Gastrocnemius medialis (tissue), 4 donors: ENCODE measurements at regions not wholly inside any gene's neighbourhood (a gene's known extent, or its start where the extent isn't known, plus 50 kb on each side); places are given as distances from the start of the nearest gene placed in this dataset.

Experiments used
- ATAC-seq, 2 donors: fragments of 150-250 bp; one replicate each; pipeline ENCODE4 v1.9.1; 2016
- DNase-seq, 2 donors: peaks; one replicate each; pipeline ENCODE4 v3.0.0-alpha.2; 2019
- H3K27ac ChIP-seq, 4 donors: fragments of 200-600 bp; sonication (generic); 1 replicate in 1 of 4; 2 replicates in 3 of 4; pipeline ENCODE4 v1.5.1; 2016 to 2018; ENCODE audit warnings: mild to moderate bottlenecking in 2 of 4, moderate library complexity in 1 of 4
- H3K27me3 ChIP-seq, 3 donors: fragments of 200-600 bp; sonication (generic) in 2 of 3; 1 replicate in 1 of 3; 2 replicates in 2 of 3; pipeline versions ENCODE4 v1.5.1 to v1.6.0; 2016 to 2019; ENCODE audit warnings: mild to moderate bottlenecking in 1 of 3, moderate library complexity in 1 of 3
- H3K36me3 ChIP-seq, 2 donors: fragments of 200-600 bp; sonication (generic) in 1 of 2; one replicate each; pipeline ENCODE4 v1.5.1; 2017 to 2018
- H3K4me1 ChIP-seq, 2 donors: fragments of 200-600 bp; sonication (generic) in 1 of 2; one replicate each; pipeline ENCODE4 v1.5.1; 2016 to 2017; ENCODE audit warnings: mild to moderate bottlenecking in 2 of 2
- H3K4me3 ChIP-seq, 4 donors: fragments of 200-600 bp; sonication (generic) in 3 of 4; 1 replicate in 1 of 4; 2 replicates in 3 of 4; pipeline ENCODE4 v1.5.1; 2016 to 2019; ENCODE audit warnings: mild to moderate bottlenecking in 2 of 4
- H3K9me3 ChIP-seq, 3 donors: fragments of 200-600 bp; sonication (generic) in 2 of 3; 1 replicate in 1 of 3; 2 replicates in 2 of 3; pipeline ENCODE4 v1.5.1; 2016 to 2019
- CTCF ChIP-seq, 5 experiments: fragments of 450-650 bp in 3 of 5; fragments of 200-600 bp in 2 of 5; sonication (generic) in 2 of 5; IDR thresholded peaks in 4 of 5; conservative IDR thresholded peaks in 1 of 5; 1 replicate in 4 of 5; 2 replicates in 1 of 5; pipeline ENCODE4 v1.5.1; 2016 to 2019; ENCODE audit warnings: antibody characterized with exemption in 5 of 5, mild to moderate bottlenecking in 3 of 5, moderate library complexity in 3 of 5
- POLR2A ChIP-seq, 2 donors: fragments of 450-650 bp; IDR thresholded peaks; one replicate each; pipeline ENCODE4 v1.6.1; 2017; ENCODE audit warnings: antibody characterized with exemption in 2 of 2, mild to moderate bottlenecking in 2 of 2, moderate library complexity in 2 of 2
- in situ Hi-C, 4 donors: fragments of 200-750 bp; cut with MboI; loops; one replicate each; pipeline versions ENCODE4 v1.15.0 to v1.8.0; 2017; ENCODE audit warnings: low sequenced_read_pairs in 4 of 4
- intact Hi-C: fragments of 100-400 bp; cut with DNase I; formaldehyde crosslinking; loops from one replicate; pipeline ENCODE4 v1.15.1; 2023; ENCODE audit warnings: low total_unique reads

GRCh38 chr2:235165136-235165535 is 213.3 kb downstream of the SH3BP4 start:
- TF ChIP-seq CTCF (IDR thresholded peaks at IDR 0.05 in 4 of 5, conservative IDR thresholded peaks at IDR 0.05 in 1 of 5) (no peak), POLR2A (IDR thresholded peaks at IDR 0.05) (no peak)
- ATAC-seq (no peak), DNase-seq (no peak)
- intact Hi-C loops, result no loop called here
- Histone ChIP-seq H3K36me3 (no peaks in the 10 kb centered on the region), H3K27ac (no peak overlapping the region), H3K4me3 (no peak overlapping the region), H3K27me3 (no peaks in the 10 kb centered on the region), H3K9me3 (no peaks in the 10 kb centered on the region), H3K4me1 (no peaks in the 10 kb centered on the region)
- in situ Hi-C loops, result no loop called here

- H3K36me3 ChIP-seq, result no peaks in the 10 kb centered on the region
- intact Hi-C loops (no loop called here), in situ Hi-C loops (no loop called here)
- no peak overlapping the region for H3K4me3 ChIP-seq
- no peak overlapping the region for H3K27ac ChIP-seq
- H3K27me3 ChIP-seq, result no peaks in the 10 kb centered on the region
- TF ChIP-seq CTCF (IDR thresholded peaks at IDR 0.05 in 4 of 5, conservative IDR thresholded peaks at IDR 0.05 in 1 of 5), result no peak
- TF ChIP-seq POLR2A (IDR thresholded peaks at IDR 0.05), result no peak
- no peak for ATAC-seq
- H3K9me3 ChIP-seq, result no peaks in the 10 kb centered on the region
- H3K4me1 ChIP-seq, result no peaks in the 10 kb centered on the region
- DNase-seq, result no peak
Measured at GRCh38 chr2:235165631-235166030, 213.8 kb downstream of the SH3BP4 start.

GRCh38 chr2:235168174-235168979 is 216.6 kb downstream of the SH3BP4 start:
- H3K9me3 ChIP-seq, result no peaks in the 10 kb centered on the region
- no peaks in the 10 kb centered on the region for H3K27me3 ChIP-seq
- no peak overlapping the region for H3K4me3 ChIP-seq
- ATAC-seq (no peak), DNase-seq (no peak)
- intact Hi-C loops (no loop called here), in situ Hi-C loops (no loop called here)
- H3K36me3 ChIP-seq, result no peaks in the 10 kb centered on the region
- no peaks in the 10 kb centered on the region for H3K4me1 ChIP-seq
- no peak for TF ChIP-seq CTCF (IDR thresholded peaks at IDR 0.05 in 4 of 5, conservative IDR thresholded peaks at IDR 0.05 in 1 of 5)
- no peak for TF ChIP-seq POLR2A (IDR thresholded peaks at IDR 0.05)
- no peak overlapping the region for H3K27ac ChIP-seq

GRCh38 chr2:235170016-235170415 is 218.2 kb downstream of the SH3BP4 start:
- Histone ChIP-seq H3K36me3 (no peaks in the 10 kb centered on the region), H3K4me3 (no peak overlapping the region), H3K27ac (no peak overlapping the region), H3K4me1 (no peaks in the 10 kb centered on the region), H3K9me3 (no peaks in the 10 kb centered on the region), H3K27me3 (no peaks in the 10 kb centered on the region)
- no peak for DNase-seq
- in situ Hi-C loops, result no loop called here
- TF ChIP-seq POLR2A (IDR thresholded peaks at IDR 0.05), result no peak
- TF ChIP-seq CTCF (IDR thresholded peaks at IDR 0.05 in 4 of 5, conservative IDR thresholded peaks at IDR 0.05 in 1 of 5), result no peak
- no peak for ATAC-seq
- intact Hi-C loops, result no loop called here
